Cardiac fibroblast (primary cell): ENCODE measurements at regions not wholly inside any gene's neighbourhood (a gene's known extent, or its start where the extent isn't known, plus 50 kb on each side); places are given as distances from the start of the nearest gene placed in this dataset.

Experiments used
- DNase-seq, 2 donors: peaks; one replicate each; pipeline versions ENCODE4 v3.0.0 to v3.0.0-alpha.2; 2010; ENCODE audit warnings: low read depth in 2 of 2
- H3K4me3 ChIP-seq, 2 donors: replicated peaks in 1 of 2; 1 replicate in 1 of 2; 2 replicates in 1 of 2; pipeline ENCODE4 v1.5.1; 2011; ENCODE audit warnings: low read depth in 2 of 2, low read length in 2 of 2, mild to moderate bottlenecking in 2 of 2, moderate library complexity in 1 of 2
- CTCF ChIP-seq: IDR thresholded peaks from one replicate; pipeline ENCODE4 v1.5.1; 2011; ENCODE audit warnings: low read depth, mild to moderate bottlenecking, low read length, inconsistent platforms

- H3K4me3 ChIP-seq = no peak overlapping the region
- TF ChIP-seq CTCF = no peak
- no peak for DNase-seq
These were observed 656.5 kb downstream of the CDY2B start for GRCh38 chrY:17223502-17223901.

GRCh38 chrY:17202395-17202794 is 677.6 kb downstream of the CDY2B start:
- no peak overlapping the region for H3K4me3 ChIP-seq
- DNase-seq = no peak
- no peak for TF ChIP-seq CTCF

DNA sequence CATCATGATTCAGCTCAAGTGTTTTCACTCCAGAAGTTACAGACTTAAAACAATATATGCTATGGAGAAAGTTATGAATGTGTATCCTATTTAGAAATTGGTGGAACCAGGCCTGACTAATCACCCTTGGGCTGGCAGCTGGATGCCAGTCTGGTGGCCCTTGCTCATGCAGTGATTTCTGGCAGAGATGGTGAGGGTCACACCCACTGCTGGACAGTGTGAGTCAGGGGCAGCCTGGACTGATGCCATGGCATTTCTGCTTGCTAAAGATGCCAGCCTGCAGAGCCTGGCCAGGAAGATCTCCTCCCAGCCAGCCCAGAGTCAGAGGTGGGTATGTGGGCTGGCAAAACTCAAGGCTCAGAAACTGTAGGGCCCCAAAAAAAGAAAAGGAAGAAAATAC is 695.7 kb downstream of the CDY2B start:
- no peak for TF ChIP-seq CTCF
- DNase-seq = no peak
- no peak overlapping the region for H3K4me3 ChIP-seq

GRCh38 chrY:17166881-17167280 is 713.1 kb downstream of the CDY2B start:
- no peak overlapping the region for H3K4me3 ChIP-seq
- TF ChIP-seq CTCF = no peak
- DNase-seq = no peak

GRCh38 chrY:17122166-17122565 is 757.9 kb downstream of the CDY2B start:
- TF ChIP-seq CTCF = no peak
- DNase-seq = no peak

GRCh38 chrY:17085303-17085702 is 794.7 kb downstream of the CDY2B start:
- DNase-seq = no peak
- no peak overlapping the region for H3K4me3 ChIP-seq
- TF ChIP-seq CTCF = no peak

More at GRCh38 chrY:17122166-17122565, 757.9 kb downstream of the CDY2B start:
- H3K4me3 ChIP-seq = no peak overlapping the region

GRCh38 chrY:17079887-17080286 is 800.1 kb downstream of the CDY2B start:
- TF ChIP-seq CTCF = no peak
- DNase-seq = no peak
- no peak overlapping the region for H3K4me3 ChIP-seq
